ENCODE measurements at regions not wholly inside any gene's neighbourhood (a gene's known extent, or its start where the extent isn't known, plus 50 kb on each side); places are given as distances from the start of the nearest gene placed in this dataset.

DNA sequence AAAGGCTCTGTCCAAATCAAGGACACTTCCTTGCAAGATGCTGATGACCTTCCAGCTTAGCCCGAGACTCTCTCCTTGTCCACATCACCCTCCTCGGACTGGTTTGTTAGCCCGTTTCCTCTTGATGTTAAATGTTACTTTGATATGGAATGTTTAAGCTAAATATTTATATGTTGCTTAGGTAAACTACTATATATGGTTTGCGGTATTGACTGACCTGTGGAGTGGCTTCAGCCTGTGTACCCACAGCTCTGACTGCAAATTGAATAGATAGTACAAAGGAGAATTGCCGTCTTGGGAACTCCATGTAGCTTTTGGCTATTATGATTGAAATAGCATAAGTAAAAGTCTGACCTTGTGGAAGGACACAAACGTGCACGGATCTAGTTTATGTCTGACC, 422.0 kb downstream of the YTHDC2 start:
- Histone ChIP-seq H3K9me2 (ENCODE audit: insufficient read depth) (no peaks in the 10 kb centered on the region), H3K4me2 (ENCODE audit: low read length) (no peak overlapping the region), H3K9ac (ENCODE audit: low read length) (no peak overlapping the region), H3K36me3 (ENCODE audit: control insufficient read depth in 1 of 2, insufficient read depth in 2 of 2, low read length in 2 of 2) (no peaks in the 10 kb centered on the region), H3K4me1 (ENCODE audit: control insufficient read depth in 1 of 2, insufficient read depth in 2 of 2, low read length in 2 of 2) (no peaks in the 10 kb centered on the region), H3K27me3 (ENCODE audit: insufficient read depth, low read length) (peaks cover 5% of the 10 kb centered on the region; the same call in 1 of the 2 replicates), H2AFZ (ENCODE audit: low read depth, low read length, poor library complexity, severe bottlenecking) (no peak overlapping the region), H3K4me3 (replicated peaks in 1 of 2; ENCODE audit: low read depth in 1 of 2, low read length in 2 of 2) (no peak overlapping the region), H3K9me3 (ENCODE audit: control insufficient read depth in 1 of 2, insufficient read depth in 1 of 2, low read depth in 1 of 2, low read length in 2 of 2) (no peaks in the 10 kb centered on the region), H3K27ac (ENCODE audit: low read depth, low read length) (no peak overlapping the region), H3K79me2 (ENCODE audit: insufficient read depth, low read length) (no peaks in the 10 kb centered on the region), H4K20me1 (ENCODE audit: insufficient read depth) (no peaks in the 10 kb centered on the region)
- no peak for DNase-seq (ENCODE audit: low read depth, low spot score)
- intact Hi-C loops (cut with micrococcal nuclease): no loop called here
- ChIA-PET CTCF (no interaction called here), POLR2A (no interaction called here), RAD21 (ENCODE audit: low non-redundant PET in 1 of 2, low total read pairs in 2 of 2, uncharacterized antibody in 2 of 2, unreplicated experiment in 2 of 2) (no interaction called here)
- no TSS peak for BruUV-seq (replicated peaks)
- ATAC-seq: no peak
- TF ChIP-seq CTCF (IDR thresholded peaks at IDR 0.05 in 2 of 3, conservative IDR thresholded peaks at IDR 0.05 in 1 of 3; ENCODE audit: borderline replicate concordance in 1 of 3, insufficient read depth in 1 of 3, low read depth in 2 of 3, low read length in 2 of 3) (no peak), EZH2phosphoT487 (IDR thresholded peaks at IDR 0.05; ENCODE audit: borderline replicate concordance) (no peak), YY1 (IDR thresholded peaks at IDR 0.05; ENCODE audit: extremely low read depth, insufficient replicate concordance, low read depth, low read length) (no peak), ELF1 (IDR thresholded peaks at IDR 0.05; ENCODE audit: borderline replicate concordance, low read depth) (no peak)

DNA sequence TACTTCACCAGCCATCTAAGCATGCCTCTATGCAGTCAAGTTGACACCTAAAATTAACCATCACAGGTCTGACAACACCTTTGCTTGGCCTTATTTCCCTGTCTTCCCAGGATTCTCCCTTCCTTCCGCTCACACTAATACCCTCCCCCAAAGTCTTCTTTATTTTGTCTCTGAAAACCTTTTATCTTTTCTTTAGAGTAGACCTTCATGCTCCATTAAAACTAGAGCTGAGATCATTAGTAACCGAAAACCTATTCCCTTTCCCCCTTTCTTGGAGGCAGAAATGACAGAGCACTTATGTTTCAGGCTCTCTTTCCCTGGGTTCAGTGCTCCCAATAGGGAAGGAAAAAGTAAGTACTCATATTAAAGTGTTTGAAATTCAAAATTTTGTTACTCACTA, 423.8 kb downstream of the YTHDC2 start:
- H3K9me2 ChIP-seq (ENCODE audit: insufficient read depth): no peaks in the 10 kb centered on the region
- RAD21 ChIA-PET (ENCODE audit: low non-redundant PET in 1 of 2, low total read pairs in 2 of 2, uncharacterized antibody in 2 of 2, unreplicated experiment in 2 of 2): no interaction called here
- no peaks in the 10 kb centered on the region for H4K20me1 ChIP-seq (ENCODE audit: insufficient read depth)
- no peak overlapping the region for H3K4me2 ChIP-seq (ENCODE audit: low read length)
- no peak overlapping the region for H3K4me3 ChIP-seq (replicated peaks in 1 of 2; ENCODE audit: low read depth in 1 of 2, low read length in 2 of 2)
- no peaks in the 10 kb centered on the region for H3K4me1 ChIP-seq (ENCODE audit: control insufficient read depth in 1 of 2, insufficient read depth in 2 of 2, low read length in 2 of 2)
- no peak for TF ChIP-seq ZFX (IDR thresholded peaks at IDR 0.05)
- no peak for TF ChIP-seq POLR2A (IDR thresholded peaks at IDR 0.05; ENCODE audit: borderline replicate concordance, extremely low read depth, insufficient read depth, insufficient read length)
- no peak for TF ChIP-seq MAX (IDR thresholded peaks at IDR 0.05)
- TF ChIP-seq RAD21 (IDR thresholded peaks at IDR 0.05; ENCODE audit: low read depth): no peak
- no peak for TF ChIP-seq TCF7L2 (IDR thresholded peaks at IDR 0.05; ENCODE audit: borderline replicate concordance, extremely low read depth, insufficient read depth, insufficient read length)
- no peak for TF ChIP-seq SIN3A (IDR thresholded peaks at IDR 0.05; ENCODE audit: low read depth)
- no peak for TF ChIP-seq POLR2AphosphoS5 (IDR thresholded peaks at IDR 0.05; ENCODE audit: low read depth, low read length)
- no peak for TF ChIP-seq ATF3 (IDR thresholded peaks at IDR 0.05)
- TF ChIP-seq FOSL1 (IDR thresholded peaks at IDR 0.05; ENCODE audit: low read depth): no peak
- no peak for TF ChIP-seq EGR1 (IDR thresholded peaks at IDR 0.05; ENCODE audit: low read depth)
- TF ChIP-seq ZNF274 (IDR thresholded peaks at IDR 0.05; ENCODE audit: low read depth, low read length): no peak
- TF ChIP-seq EZH2 (IDR thresholded peaks at IDR 0.05): no peak
- TF ChIP-seq ELF1 (IDR thresholded peaks at IDR 0.05; ENCODE audit: borderline replicate concordance, low read depth): no peak
- no TSS peak for BruUV-seq (replicated peaks)
- no peak overlapping the region for H3K9ac ChIP-seq (ENCODE audit: low read length)
- CTCF ChIA-PET: no interaction called here
- POLR2A ChIA-PET: no interaction called here
- H3K27ac ChIP-seq (ENCODE audit: low read depth, low read length): no peak overlapping the region
- no peaks in the 10 kb centered on the region for H3K9me3 ChIP-seq (ENCODE audit: control insufficient read depth in 1 of 2, insufficient read depth in 1 of 2, low read depth in 1 of 2, low read length in 2 of 2)
- H3K36me3 ChIP-seq (ENCODE audit: control insufficient read depth in 1 of 2, insufficient read depth in 2 of 2, low read length in 2 of 2): no peaks in the 10 kb centered on the region
- no peaks in the 10 kb centered on the region for H3K79me2 ChIP-seq (ENCODE audit: insufficient read depth, low read length)
- DNase-seq (ENCODE audit: low read depth, low spot score) (no peak), ATAC-seq (no peak)
- H3K27me3 ChIP-seq (ENCODE audit: insufficient read depth, low read length): peaks cover 10% of the 10 kb centered on the region; the same call in 1 of the 2 replicates
- H2AFZ ChIP-seq (ENCODE audit: low read depth, low read length, poor library complexity, severe bottlenecking): no peak overlapping the region
- intact Hi-C loops (cut with micrococcal nuclease): no loop called here
